NCI-H510A (cell line): ENCODE measurements at regions not wholly inside any gene's neighbourhood (a gene's known extent, or its start where the extent isn't known, plus 50 kb on each side); places are given as distances from the start of the nearest gene placed in this dataset.

Experiments
- DNase-seq: peaks from one replicate; lab custom pipeline; 2025; lab: John Stamatoyannopoulos, UW

GRCh38 chr11:25970726-25971508 is 361.0 kb upstream of the ANO3 start:
- DNase-seq: no peak

DNA sequence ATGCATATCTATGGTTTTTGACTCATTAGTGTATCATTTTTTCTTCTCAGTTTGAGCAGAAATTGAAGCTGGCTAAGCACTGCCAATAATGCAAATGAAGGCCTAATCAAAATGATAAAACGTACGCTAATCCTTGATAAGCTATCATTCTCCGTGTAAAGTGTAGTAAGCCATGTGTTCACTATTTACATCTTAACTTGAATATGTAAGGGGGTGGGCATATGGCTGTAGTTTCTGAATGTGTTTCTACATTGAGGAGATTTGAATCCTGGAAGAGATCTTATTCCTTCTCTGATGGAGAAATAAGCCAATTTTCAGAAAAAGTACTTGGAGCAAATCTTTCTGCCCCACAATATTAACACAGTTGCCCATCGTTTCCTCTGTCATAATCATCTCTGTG is 351.8 kb upstream of the ANO3 start:
- DNase-seq: no peak

DNA sequence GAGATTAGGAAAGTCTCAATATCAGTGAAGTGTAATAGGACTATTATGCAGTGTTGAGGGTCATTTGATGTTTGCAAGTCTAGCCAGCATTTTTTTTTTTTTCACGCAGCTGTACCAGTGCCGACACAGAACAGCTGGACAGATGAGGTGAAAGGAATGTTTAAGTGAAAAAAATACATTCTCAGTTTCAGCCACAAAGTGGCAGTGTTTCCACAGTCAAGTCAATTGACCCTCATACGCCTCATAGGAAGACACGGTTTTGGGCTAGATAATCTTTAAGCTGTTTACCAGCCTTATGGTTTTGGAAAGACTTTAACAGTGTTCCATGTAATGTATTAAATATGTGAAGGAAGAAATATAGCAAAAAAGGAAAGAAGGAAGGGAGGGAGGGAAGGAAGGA is 349.9 kb upstream of the ANO3 start:
- DNase-seq: no peak

- DNase-seq: no peak
Observed at GRCh38 chr11:25983280-25983679, 348.6 kb upstream of the ANO3 start.

- no peak for DNase-seq
Observed at GRCh38 chr11:25988178-25988577, 343.8 kb upstream of the ANO3 start.

DNA sequence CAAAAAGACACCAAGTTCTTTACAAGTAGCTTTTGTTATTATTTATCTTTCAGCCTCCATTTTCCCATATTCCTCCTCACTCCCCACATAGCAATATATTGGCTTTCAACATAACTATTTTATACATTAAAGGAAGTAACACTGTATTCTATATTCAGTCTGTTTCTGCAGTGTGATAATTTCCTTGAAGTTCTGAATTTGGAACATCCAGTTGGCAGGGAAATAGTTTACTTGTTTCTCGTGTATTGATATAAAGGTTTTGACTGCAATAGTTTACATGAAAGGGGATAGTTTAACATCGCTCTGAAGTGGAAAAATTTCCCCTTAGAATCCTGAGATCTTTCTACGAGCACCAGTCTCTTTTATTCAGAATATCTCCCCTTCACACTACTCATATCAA is 341.5 kb upstream of the ANO3 start:
- DNase-seq: no peak

- DNase-seq: no peak
Observed at GRCh38 chr11:25991476-25991875, 340.5 kb upstream of the ANO3 start.

- no peak for DNase-seq
Observed at GRCh38 chr11:25992294-25992693, 339.6 kb upstream of the ANO3 start.

DNA sequence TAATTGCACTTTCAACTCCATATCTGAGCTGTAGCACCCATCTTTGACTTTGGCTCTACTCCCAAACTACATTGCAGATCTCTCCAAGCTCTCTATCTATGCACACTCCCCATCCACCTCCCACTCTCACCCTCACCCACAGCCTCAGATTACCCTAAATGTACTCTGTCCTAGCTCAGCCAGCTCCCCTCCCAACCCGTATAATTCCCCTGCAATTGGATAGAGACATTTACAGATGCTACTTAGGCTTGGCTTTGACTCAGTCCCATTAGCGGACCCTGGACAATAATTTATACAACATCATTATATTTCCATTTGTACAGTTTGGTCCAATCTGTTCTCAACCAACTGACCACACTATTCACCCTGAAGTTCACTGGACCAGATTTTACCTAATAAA is 338.9 kb upstream of the ANO3 start:
- no peak for DNase-seq

DNA sequence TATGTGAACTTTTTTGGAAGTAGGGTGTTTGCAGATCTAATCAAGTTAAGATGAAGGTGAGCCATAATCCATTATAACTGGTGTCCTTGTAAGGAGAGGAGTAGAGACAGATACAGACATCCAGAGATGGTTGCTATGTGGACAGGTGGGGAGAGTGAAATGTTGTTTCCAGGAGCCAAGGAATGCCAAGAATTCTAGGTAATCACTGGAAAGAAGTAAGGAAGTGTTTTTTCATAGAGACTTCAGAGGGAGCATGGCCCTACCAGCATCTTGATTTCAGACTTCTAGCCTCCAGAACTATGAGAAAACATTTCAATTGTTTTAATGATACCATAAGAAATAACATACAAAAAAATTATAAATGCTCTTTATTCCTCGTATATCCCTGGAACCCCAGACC is 320.5 kb upstream of the ANO3 start:
- no peak for DNase-seq

- DNase-seq: no peak
Observed at GRCh38 chr11:26014456-26015115, 317.3 kb upstream of the ANO3 start.

GRCh38 chr11:26017322-26017860 is 314.5 kb upstream of the ANO3 start:
- DNase-seq: no peak

DNA sequence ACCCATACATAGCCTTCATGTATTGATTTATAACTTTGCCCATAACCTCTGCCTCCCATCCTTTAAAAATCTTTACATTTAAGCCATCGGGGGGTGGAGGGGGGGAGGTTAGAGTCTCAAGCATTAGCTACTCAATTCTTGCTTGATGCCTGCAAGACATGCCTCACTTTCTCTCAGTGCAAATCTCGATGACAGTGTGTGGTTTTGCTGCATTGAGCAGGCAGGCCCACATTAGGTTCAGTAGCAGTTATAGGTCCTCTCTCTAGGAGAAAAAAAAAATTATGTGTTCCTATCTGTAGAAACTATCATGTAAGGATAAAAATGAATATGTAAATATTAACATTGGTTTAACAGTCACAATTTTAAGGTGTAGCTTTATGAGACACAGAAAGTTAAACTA is 314.0 kb upstream of the ANO3 start:
- no peak for DNase-seq

DNA sequence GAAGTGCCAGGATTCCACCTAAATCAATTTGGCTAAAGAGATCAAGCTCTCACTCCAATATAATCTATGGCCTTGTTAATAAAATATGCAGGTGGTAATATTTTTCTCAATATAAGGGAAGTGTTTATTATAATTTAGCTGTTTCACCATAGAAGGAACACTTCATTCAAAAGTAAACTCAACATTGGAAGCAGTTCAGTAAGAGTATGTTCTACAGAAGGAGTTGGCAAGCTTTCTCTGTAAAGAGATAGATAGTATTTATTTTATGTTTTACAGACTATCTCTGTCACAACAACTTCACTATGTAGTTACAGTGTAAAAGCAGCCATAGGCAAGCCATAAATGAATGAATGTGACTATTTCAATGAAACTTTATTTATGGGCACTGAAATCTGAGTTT is 313.6 kb upstream of the ANO3 start:
- DNase-seq: no peak

DNA sequence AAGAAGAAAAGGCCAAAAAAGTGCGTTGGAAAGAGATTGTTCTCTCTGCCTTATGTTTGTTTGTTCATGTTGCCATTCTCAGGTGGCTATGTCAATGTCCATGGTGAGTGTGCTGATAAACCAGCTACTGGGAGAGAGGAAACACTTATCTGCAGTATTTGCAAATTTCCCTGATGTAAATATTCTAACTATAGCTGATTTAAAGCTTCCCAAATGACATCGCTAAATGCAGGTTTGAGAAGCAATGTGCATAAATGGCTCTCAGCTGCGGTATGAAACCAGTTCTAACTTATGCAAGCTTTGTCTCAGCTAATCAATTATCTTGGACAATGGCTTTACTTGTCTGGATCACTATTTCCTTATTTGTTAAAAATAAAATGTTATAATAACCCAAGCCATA is 312.5 kb upstream of the ANO3 start:
- no peak for DNase-seq

DNA sequence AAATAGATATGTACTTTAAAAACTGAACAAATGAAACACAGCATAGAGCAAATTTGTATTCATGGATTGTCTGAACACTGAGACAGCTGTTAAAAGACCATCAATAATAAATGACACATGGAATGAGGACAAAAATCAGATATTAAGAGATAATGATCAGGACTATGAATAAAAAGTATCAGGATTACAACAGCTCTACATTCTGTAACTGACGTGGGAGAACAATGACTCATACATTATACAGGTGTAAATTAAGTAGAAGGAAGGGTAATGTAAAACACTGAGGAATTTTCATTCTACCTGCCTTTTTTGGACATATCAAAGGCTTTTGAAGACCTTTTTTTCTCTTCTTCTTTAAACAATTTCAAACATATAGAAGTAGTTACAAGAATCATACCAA is 310.9 kb upstream of the ANO3 start:
- no peak for DNase-seq

- DNase-seq: no peak
Observed at GRCh38 chr11:26023057-26023456, 308.9 kb upstream of the ANO3 start.

- no peak for DNase-seq
Observed at GRCh38 chr11:26025676-26026075, 306.3 kb upstream of the ANO3 start.

GRCh38 chr11:26026078-26026477 is 305.9 kb upstream of the ANO3 start:
- no peak for DNase-seq

DNA sequence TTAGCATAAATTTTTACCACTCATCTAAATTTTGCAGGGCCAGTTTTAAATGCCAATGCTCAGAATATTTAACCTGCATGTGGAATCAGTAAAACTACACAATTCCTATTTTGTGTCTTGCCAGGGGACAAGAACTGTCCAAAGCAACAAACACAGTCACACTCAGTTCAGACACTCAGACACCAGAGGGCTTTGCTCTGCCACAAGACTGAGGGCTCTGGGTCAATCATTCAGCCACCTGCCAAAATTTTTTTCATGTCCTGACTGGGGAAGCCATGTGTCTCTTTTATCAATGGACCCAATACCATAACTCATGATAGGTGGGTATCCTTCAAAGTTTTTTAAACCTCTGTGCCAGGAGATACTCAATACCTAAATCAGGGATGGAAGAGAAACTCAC is 304.0 kb upstream of the ANO3 start:
- no peak for DNase-seq

DNA sequence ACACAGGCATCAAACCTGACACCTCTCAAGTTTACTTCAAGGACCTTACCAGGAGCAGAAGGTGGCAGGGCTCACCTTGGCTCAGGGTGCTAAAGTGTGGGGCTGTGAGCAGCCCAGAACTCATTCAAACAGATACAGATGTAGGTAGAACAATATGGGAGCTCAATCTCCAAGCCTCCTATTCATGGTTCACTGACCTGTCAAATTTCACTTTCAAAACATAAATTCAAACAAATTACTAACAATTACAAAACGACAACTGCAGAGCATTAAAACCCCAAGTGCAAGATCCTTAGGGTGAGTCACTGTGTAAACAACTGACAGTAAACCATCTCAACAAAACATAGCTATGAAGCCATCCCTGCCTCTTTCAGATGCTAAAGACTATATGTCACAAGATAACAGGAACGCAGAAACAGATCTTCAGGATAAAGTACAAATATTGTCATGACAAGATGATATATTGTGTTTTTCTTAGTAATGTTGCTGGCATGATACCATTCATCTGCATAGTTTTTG is 303.5 kb upstream of the ANO3 start:
- DNase-seq: no peak

GRCh38 chr11:26030399-26030798 is 301.5 kb upstream of the ANO3 start:
- DNase-seq: no peak

DNA sequence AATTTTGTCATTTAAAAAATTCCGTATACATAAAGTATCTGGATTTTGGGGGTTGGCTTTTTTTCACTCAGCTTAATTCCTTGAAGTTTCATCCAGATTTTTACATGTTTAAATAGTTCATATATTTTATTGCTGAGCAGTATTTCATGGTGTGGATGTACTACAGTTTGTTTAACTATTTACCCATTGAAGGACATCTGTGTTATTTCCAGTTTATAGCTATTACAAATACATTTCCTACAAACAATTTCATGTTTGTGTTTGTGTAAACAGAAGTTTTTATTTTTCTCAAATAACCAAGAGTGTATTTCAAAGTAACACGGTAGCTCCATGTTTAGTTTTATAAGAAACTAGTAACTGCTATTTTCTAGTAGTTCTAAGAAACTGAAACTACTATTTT is 299.7 kb upstream of the ANO3 start:
- no peak for DNase-seq
